ENCODE measurements at regions not wholly inside any gene's neighbourhood (a gene's known extent, or its start where the extent isn't known, plus 50 kb on each side); places are given as distances from the start of the nearest gene placed in this dataset.

DNA sequence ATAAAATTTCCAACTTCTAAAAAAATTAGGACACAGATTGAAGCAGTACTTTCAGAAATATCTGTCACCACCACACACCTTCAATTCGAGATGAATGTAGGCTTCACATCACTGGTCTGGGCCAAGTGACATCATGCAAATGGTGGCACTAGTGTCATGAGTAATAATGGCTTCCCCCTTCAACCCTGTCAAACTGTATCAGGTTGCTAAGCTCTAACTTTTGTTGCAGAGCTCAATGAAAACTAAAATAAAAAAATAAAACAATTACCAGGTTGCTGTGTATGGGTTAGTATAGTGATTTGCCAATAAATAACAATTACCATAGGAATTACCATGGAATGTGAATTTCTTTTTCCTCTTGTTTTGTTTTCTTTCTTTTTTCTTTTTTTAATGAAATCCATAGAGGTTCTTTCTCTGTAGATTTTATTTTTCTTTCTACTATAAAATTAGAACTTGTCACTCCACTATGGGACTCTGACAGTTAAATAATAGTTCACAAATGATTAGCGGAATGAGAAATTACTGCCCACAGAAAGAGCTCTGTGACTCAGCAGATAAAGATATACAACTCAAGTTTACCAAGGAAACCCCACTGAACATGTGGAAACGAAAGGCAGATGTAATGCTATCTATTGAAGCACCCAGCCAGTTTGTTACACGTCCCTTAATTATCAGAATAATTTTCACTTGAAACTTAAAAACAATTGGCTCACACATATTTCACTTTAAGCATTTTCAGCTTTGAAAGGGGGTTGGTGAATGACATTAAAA lies 783.8 kb upstream of the WWC1 start:
- no peak for DNase-seq

DNA sequence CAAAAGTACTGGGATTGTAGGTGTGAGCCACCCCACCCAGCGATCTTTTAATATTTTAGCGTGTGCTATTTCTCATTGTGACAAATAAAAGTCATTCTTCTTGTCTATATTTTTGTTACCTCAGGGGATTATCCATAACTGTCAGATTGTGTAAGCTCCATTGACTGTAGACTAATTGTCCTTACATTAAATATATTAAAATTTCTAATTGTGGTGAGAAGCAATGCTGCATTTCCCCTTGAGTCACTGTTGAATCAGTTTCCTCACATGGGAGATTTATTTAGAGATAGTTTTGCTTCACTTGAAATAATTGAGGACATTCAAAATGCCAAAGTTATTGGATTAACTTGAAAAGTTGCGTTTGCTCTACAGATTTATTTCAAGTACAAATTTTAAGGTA lies 782.4 kb upstream of the WWC1 start:
- DNase-seq: no peak

DNA sequence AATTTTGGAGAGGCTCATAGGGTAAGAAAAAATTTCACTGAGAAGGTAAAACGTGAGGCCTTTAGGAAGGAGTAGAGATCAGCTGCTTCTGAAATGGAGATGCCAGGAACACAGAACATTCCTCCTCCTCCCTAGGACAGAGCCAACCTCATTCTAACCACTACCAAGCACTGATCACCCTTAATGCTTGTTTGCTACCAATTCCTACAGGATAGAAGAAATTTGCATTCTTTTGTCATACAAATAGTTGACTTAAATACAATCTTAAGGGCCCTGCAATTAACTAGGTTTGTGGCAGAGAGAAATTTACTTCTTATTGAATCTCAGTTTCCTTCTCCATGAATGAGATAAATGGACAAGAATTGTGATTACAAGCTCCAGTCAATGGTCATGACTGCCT lies 780.2 kb upstream of the WWC1 start:
- no peak for DNase-seq

DNA sequence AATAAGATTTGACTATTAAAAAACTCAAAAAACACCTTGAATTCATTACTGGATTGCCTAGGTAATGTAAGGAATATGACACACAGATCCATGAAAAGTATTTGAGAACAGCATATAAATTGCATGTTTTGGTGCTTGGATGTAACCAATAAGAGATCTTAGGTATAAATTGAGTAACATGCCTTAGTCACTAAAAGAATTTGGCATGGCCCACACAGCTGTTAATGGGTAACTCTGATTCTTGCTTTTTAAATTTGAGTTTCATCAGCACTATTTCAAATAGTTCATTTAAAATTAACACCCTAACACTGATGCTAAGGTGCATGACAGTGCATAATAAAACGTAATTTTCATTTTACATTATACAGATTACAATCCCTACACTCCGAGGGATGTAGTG lies 779.3 kb upstream of the WWC1 start:
- DNase-seq: no peak

DNA sequence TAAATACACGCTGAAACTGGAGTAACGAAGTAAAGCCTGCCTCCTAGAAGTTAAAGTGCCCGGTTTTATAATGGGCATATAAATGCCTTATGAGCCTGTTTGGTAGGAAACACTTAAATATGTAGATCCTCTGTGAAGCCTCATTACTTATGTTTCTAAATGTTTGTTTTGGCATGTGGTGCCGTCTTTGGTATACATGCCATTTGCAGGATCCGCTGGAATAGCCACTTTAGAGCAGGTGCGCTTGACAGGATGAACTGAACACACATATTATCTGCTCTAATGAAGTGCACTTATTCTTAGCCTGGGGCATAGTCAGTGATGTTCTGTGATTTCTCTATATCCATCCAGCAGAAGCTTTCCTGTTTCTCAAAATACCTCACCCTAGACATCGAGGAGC lies 778.1 kb upstream of the WWC1 start:
- DNase-seq: no peak

DNA sequence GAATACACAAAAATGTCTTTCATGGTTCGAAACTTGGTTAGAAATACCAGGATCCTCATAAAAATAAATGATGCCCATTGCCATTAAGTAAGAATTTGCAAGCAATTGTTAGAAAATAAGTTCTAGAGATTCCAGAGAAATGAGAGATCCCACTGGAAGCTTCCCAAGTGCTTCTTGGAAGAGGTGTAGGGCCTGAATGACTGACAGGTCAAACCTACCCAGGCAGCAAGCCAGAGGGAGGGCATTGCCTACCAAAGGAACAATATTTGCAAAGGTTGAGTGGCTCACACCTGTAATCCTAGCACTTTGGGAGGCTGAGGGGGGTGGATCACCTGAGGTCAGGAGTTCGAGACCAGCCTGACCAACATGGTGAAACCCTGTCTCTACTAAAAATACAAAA lies 777.0 kb upstream of the WWC1 start:
- no peak for DNase-seq

DNA sequence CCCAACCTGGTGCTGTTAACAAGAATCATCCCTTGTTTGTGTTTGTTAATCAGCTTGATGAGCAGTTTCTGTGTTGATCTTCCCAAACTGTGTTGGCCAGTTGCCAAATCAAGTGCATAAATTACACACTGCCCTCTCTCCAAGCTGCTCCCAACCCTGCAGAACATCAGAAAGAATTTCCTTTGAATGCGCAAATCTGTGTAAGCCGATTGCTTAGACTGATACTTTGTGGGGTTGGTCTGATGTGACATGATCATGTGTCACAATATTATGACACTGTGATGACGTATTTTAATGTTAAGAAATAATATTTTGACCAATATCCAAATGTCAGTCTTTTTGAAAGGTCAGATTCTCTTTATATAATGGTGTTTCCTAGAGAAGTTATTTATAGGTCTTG lies 766.4 kb upstream of the WWC1 start:
- DNase-seq: no peak

DNA sequence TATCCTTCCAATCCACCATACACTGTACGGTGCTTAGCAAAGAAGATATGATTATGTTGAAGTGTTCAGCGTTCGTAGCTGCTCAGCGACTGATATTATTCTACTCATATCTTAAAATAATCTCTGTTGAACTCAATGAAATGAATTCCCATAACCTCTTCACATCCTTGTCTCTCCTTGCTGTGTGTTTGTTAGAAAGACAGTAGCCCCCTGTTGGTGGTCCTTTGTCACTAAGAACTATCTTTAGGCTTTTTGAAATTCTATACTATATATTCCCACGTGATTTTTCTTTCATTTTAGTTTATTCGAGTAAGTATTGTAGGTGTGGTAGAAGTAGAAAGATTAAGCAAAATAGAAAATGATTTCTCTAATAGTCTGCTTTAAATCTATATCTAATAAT lies 762.8 kb upstream of the WWC1 start:
- no peak for DNase-seq

DNA sequence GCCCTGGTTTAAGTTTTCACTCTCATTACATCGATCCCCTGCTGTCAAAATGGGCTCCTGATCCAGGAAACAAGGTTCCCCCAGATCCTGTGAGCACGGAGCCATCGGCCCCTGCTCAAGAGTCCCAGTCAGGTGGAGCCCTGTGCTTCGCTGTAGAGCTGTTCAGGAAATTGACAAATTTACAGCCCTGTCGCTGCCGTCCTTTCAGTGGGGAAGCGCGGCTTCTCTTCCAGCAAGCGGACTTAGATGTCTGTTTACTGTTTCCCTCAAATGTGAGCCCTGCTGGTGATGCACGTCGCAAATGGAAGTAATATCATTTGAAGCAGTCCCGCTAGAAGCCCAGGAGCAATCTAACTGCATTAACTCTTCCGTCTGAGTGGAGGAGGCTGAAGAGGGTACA lies 760.9 kb upstream of the WWC1 start:
- no peak for DNase-seq

DNA sequence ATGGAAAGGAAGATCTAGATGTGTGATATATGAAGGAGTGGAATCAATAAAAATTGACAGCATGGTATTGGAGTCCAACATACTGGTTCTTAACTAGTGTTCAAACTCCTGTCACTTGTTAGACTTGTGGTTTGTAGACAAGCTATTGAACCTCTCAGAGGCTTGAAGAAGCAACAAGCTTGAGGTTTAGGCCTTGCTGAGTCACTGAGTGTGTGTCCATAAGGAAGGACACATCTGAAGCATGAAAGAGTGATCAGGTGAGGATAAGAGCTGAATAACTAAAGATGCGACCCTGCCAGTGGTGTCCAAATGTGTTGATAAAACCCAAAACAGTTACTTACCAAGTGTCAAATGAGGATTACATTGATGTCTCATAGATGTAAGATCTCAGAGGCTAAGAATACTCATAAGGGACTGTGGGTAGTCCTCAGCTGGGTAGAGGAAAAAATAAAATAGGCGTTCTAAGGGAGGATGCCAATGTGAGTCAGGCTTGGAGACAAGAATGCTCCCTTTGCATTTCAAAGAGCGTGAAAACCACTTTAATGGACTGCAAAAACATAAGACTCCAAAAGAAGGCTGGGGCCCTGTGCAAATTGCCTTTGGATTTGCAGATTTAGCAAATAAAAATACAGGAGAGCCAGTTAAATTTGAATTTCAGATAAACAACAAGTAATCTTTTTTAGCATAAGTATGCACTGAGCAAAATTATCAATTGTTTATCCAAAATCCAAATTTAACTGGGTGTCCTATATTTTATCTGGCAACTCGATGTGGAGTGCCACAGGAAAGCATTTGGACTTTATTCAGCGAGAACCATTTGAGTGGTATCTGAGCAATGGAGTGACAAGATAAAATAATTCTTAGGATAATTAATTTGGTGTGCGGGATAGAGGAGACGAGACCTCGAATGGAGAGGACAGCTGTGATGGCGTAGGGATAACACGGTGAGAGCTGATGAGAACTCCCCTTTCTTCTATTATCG lies 757.3 kb upstream of the WWC1 start:
- no peak for DNase-seq

DNA sequence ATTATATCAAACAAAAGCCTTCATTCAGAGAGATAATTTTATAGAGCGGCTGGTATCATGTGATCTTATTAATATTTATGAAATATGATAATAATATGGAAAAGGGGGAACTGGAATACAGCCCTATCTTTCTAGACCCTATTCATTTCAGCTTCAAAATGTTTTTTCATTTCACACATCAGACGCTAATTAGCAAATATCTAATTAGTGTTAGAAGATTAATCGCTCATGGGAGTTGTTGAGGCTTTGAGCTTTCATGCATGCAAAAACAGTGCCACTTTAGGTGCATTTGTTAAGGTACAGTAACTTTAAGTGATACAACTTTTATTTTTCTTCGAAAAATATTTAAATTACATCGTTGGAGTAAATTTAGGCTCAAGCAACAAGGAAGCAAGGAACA lies 751.7 kb upstream of the WWC1 start:
- DNase-seq: no peak

DNA sequence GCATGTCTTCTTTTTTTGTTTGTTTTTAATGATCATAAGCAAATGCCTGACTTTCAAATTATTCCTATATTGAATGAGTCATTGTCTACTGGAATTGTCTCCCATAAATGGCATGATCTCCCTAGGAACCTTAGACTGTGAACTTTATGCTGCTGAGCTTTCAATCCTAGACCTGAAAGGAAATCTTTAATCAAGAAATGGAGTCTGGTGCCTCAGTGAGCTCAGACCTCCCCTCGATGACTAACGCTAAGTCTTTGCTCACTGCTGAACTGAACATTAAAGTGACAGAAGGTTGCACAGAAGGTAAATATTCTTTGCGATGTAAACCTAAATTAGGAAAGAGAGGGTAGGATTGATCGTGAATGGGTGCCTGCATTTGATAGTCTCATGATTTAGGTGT lies 745.2 kb upstream of the WWC1 start:
- no peak for DNase-seq

DNA sequence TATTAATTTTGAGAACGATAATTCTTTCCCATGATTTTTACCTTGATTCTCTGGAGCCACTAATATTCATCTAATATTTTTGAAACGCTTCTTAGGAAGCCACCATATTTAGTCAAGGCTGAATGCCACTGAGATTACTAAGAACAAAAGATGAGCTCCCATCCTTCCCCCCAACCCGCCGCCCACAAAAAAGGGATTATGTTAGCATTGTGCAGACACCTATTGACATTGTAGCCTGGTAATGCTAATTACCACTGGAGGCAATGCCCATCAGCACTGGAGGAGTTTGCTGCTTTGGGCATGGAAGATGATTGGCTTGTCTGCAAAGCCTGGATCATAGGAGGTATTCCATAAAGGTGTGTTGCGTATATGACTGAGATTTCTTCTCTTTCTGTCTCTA lies 739.1 kb upstream of the WWC1 start:
- no peak for DNase-seq

DNA sequence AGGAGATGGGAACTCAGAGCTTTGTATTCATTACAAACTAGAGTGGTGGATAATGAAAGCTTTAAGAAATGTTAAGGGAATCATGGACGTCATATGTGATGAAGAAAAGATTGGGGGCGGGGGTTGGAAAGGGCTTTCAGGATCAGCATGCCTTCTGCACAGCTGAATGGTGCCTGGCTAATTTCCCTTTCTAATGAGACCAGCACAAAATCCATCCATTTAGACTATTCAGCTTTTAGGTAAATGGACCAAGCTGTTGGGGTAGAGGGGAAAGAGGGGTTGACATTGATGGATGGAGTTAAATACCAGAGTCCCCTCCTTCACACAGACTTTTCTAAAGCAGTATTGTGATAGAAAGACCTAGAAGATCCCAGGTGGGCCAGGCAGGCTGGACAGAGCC lies 737.9 kb upstream of the WWC1 start:
- DNase-seq: no peak

DNA sequence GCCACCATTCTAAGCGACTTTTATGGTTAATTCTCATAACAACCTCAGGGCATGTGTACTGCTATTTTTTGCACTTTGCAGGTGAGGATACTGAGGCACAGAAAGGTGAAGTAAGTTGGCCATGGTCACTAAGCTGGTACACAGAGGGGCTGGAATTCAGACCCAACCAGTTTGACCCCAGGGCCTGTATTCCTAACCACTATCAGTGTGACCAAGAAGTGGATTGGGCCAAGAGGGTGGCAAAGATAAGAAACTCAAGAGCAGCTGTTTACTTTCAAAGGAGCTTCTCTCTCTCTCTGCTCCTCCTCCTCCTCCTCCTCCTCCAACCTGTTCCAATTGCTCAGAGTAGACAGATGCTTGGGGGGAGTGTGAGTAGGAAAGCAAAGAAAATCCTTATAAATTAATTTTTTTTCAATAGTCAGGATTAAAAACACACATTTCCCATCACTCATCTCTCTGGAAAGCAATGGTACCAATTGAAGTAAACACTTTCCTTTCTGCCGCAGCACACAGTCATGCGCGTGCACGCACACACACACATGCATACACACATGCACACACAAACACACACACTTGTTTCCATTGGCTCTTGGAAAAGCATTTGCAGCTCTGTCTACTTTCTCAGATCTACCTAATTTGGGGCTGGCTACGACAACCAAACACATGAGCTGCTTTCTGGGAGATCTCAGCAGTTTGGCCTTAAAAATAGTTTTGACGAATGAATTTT lies 736.7 kb upstream of the WWC1 start:
- DNase-seq: no peak

DNA sequence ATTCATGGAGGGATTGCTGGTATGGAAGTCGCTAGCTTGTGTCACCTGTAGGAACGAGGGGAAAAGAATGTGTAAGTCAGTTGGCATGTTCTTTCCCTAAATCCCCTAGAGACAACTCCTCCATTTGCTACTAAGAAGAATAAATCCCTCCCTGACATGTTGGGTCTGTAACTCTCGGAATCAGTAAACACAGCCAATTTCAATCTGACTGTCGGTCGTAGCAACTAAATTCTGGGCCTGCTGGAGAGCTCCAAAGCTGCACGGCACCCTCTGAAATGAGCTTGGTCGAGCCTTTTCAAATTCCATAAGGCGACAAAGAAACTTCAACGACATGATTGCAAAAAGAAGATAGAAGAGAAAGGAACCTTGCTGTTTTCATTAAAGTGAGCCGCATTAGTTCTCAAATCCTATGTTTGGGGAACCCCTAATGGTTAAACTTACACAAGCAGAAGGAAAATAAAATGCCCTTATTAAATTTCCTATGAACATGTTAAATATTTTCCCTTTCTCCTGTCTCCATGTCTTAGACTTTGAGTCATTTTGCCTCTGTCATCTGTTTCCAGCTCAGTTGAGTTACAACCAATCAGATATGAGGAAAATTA lies 735.8 kb upstream of the WWC1 start:
- no peak for DNase-seq

DNA sequence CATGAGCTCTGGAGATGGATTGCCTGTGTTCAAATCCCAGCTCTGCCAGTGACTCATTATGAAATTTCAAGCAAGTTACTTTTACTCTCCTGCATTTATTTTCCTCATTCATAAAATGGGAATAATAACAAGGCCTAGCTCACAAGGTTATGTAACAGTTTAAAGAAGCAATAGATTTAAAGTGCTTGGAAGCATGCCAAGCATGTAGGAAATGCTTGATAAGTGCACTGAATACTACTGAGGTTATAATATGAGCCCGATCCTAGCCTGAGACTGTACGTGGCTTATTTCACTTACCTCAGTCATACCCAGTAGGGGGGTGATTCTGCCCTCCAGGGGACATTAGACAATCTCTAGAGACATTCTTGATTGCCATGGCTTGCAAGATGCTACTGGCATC lies 734.1 kb upstream of the WWC1 start:
- DNase-seq: no peak

DNA sequence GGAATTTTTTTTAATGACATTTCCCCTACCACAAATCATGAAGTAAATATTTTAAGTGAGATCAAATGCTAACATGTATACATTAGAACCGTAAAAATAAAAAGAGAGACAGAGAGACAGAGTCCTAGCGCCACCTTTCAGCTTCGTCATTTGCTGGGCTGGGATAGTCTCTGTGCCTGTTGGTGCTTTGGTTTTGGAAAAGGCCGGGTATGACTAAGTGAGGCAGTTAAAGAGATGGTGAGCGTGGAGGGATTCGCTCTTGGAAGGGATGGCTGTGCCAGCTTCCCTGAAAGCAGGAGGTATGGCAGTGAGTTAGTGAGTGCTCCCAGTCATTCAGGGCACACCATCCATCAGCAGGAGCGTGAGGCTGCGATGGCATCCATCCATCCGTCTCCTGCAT lies 729.6 kb upstream of the WWC1 start:
- DNase-seq: no peak

DNA sequence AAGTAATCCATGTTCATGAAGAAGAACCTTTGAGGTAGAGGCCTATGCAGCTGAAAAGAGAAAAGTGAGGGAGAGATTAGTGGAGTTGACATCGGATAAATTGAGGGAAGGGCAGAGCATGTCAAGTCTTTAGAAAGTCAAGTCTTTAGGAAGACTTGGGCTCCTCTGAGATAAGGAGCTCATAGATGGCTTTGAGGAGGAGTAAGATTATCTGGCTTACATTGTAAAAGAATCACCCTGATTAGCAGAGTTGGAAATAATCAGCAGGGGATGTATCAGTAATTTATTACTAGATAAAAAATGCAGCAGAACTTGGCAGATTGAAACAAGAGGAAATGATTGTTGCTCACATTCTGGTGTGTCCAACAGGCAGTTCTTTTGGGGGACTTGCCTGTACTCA lies 727.2 kb upstream of the WWC1 start:
- no peak for DNase-seq

DNA sequence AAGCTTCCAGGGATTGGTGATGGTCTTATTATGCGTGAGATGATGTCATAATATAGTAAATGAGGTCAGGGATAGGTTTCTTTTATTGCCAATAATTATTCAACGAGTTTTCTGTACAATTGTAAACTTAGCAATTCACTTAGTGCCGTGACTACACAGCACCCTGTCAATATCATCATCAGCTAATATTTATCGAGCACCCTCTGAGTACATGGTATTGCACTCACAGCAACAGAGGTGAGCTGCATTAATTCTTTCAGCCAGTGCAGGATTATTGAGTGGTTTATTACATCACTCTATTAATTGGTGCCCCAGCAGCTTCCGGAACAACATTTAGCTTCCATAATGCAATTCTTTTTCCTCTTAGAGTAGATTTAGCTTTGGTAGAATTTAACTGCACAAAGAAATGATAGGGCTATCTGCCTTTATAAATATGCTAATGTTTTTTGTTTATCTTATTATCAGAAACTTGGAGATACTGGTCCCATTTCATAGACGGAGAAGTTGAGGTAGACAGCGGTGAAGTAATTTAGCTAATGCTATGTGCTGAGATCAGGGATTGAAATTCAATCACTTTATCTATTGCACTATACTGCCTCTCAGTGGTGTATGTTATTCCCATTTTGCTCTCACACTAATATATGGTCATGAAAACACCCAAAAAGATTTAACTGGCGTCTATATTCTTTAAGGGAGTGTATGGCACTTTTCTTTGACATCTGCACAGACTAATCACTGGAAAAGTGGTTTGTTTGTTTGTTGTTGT lies 726.1 kb upstream of the WWC1 start:
- no peak for DNase-seq

DNA sequence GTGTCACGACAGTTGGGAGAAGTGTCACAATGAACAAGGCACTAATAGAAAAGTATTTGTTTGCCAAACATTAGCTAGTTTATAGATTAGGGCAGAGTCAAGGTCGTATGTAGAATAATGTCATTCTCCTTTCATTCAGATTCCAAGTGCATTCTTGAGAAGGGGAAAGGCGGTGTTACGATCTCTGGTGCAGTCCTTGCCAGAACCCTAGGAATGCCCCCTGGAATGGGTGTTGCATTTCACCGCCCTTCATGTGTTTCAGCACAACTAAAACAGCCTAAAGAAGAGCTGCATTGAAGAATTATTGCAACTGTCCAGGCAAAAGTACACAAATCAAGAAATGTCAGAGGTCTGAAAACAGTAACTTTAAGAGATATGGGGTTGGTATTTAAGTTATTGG lies 721.0 kb upstream of the WWC1 start:
- no peak for DNase-seq

DNA sequence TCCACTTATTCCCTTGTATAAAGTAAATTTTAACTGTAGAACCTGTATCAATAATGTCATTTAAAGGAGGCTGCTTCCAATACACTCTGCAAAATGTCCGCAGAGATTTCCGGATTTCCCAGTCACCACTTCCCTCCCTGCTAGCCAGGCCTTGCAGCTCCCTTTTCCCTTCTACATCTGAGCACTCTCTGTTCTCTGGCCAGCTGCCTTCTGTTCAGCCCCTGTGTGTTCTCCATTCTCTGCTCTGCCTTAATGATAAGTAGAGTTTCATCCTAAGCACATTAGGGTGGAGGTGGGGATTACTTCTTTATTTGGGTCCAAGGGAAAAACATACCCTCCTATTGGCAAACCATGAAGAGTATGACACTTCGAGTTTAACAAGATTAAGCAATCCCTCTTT lies 719.6 kb upstream of the WWC1 start:
- DNase-seq: no peak
